ENCODE measurements at regions not wholly inside any gene's neighbourhood (a gene's known extent, or its start where the extent isn't known, plus 50 kb on each side); places are given as distances from the start of the nearest gene placed in this dataset.

DNA sequence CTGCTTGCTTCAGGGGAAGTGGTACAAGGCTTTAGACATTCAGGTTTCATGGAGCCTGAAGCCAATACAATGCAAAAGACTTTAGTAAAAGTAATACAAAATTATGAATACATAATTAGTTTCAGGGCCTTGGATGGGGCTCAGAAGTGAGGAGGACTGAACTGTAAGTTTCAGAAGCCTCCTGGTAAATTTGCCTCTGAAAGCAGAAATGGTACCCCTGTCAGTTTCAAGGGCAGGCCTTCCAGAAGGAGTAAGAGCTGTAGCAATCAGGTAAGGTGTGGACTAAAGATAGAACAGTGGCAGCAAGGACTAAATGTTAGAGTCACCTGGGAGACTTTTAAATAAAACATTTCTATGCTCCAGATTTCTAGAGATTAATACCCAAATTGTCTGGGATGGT is 402.5 kb upstream of the GOLIM4 start:
- TF ChIP-seq, protein P1, sequence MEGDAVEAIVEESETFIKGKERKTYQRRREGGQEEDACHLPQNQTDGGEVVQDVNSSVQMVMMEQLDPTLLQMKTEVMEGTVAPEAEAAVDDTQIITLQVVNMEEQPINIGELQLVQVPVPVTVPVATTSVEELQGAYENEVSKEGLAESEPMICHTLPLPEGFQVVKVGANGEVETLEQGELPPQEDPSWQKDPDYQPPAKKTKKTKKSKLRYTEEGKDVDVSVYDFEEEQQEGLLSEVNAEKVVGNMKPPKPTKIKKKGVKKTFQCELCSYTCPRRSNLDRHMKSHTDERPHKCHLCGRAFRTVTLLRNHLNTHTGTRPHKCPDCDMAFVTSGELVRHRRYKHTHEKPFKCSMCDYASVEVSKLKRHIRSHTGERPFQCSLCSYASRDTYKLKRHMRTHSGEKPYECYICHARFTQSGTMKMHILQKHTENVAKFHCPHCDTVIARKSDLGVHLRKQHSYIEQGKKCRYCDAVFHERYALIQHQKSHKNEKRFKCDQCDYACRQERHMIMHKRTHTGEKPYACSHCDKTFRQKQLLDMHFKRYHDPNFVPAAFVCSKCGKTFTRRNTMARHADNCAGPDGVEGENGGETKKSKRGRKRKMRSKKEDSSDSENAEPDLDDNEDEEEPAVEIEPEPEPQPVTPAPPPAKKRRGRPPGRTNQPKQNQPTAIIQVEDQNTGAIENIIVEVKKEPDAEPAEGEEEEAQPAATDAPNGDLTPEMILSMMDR (conservative IDR thresholded peaks at IDR 0.05; ENCODE audit: control insufficient read depth, insufficient read depth, low read depth, low read length) = no peak
- DNase-seq (ENCODE audit: low read depth) = no peak
- no peak overlapping the region for H3K4me3 ChIP-seq (ENCODE audit: control insufficient read depth, low read depth, low read length)

DNA sequence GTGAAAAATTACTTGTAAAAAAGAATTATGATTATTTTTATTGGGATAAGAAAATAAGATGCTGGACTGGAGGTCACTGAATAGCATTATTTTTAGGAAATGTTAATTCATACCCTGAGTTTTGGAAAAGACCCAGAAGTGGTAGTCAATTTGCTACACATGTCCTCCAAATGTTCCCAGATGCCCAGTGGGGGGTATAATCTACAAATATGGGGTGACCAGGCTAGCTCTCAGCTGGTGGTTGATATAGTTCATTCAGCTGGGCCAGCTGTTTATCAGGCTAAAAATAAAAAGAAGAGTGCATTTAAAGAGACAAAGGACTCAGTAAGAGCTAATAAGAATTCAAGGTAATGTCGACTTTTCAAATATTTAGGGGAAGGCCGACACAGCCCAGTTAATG is 402.0 kb upstream of the GOLIM4 start:
- TF ChIP-seq, protein P1 (conservative IDR thresholded peaks at IDR 0.05; ENCODE audit: control insufficient read depth, insufficient read depth, low read depth, low read length) = no peak
- H3K4me3 ChIP-seq (ENCODE audit: control insufficient read depth, low read depth, low read length) = no peak overlapping the region

DNA sequence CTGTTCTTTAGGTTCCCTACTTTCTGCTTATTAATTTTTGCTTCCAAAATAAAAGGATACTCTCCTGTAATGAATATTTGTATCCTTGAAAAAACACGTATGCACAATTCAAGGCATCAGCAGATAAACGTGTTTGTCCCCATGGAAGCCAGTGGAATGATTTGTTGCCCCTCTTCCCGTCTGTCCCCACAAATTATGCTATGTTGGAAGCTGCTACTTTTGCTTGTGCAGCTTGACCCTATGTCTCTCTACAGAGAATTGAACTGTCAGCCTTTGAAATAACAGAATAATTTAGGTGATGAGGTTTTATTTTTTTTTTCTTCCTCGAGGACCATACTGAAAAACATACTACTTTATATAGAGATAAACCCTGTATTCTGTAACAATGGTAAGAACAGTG is 401.5 kb upstream of the GOLIM4 start:
- TF ChIP-seq, protein P1 (conservative IDR thresholded peaks at IDR 0.05; ENCODE audit: control insufficient read depth, insufficient read depth, low read depth, low read length) = no peak
- DNase-seq (ENCODE audit: low read depth) = no peak
- no peak overlapping the region for H3K4me3 ChIP-seq (ENCODE audit: control insufficient read depth, low read depth, low read length)

More for the DNA sequence above, 402.0 kb upstream of the GOLIM4 start:
- DNase-seq (ENCODE audit: low read depth) = no peak

DNA sequence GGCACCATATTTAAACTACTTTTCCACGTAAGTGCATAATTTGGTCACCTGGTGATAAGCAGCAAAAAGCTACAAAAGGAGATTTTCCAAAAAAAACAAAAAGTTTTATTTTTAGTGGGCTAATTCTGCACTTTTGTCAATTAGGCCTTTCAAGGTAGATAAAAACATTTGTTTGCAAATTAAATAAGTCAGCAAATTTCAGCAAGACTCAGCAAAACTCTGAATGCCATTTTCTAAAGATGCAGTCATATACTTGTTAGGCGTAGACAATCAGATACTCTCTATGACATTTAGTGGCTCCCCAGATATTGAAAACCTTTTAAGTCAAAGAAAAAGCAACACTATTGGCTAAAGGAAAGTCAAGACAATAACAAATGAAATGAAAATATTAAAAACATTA is 400.2 kb upstream of the GOLIM4 start:
- TF ChIP-seq, protein P1 (conservative IDR thresholded peaks at IDR 0.05; ENCODE audit: control insufficient read depth, insufficient read depth, low read depth, low read length) = no peak
- no peak overlapping the region for H3K4me3 ChIP-seq (ENCODE audit: control insufficient read depth, low read depth, low read length)
- no peak for DNase-seq (ENCODE audit: low read depth)

DNA sequence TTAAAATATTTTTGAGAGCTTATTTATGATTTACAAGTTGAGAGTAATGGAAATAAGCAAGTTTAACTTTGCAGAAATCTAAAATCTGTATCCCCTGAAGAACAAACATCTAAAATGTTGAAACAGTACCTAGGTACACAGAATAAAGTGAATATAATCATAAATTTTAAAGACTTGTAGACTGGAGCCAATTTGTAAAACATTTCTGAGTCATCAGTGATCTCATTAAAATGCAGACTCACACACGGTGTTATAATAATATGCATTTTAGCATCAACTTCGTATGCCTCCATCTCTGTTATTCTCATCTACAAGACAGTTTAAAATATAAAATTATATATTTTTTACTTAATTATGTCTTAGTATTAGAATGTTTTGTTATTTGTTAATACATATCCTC is 399.5 kb upstream of the GOLIM4 start:
- TF ChIP-seq, protein P1 (conservative IDR thresholded peaks at IDR 0.05; ENCODE audit: control insufficient read depth, insufficient read depth, low read depth, low read length) = no peak
- H3K4me3 ChIP-seq (ENCODE audit: control insufficient read depth, low read depth, low read length) = no peak overlapping the region
- no peak for DNase-seq (ENCODE audit: low read depth)

DNA sequence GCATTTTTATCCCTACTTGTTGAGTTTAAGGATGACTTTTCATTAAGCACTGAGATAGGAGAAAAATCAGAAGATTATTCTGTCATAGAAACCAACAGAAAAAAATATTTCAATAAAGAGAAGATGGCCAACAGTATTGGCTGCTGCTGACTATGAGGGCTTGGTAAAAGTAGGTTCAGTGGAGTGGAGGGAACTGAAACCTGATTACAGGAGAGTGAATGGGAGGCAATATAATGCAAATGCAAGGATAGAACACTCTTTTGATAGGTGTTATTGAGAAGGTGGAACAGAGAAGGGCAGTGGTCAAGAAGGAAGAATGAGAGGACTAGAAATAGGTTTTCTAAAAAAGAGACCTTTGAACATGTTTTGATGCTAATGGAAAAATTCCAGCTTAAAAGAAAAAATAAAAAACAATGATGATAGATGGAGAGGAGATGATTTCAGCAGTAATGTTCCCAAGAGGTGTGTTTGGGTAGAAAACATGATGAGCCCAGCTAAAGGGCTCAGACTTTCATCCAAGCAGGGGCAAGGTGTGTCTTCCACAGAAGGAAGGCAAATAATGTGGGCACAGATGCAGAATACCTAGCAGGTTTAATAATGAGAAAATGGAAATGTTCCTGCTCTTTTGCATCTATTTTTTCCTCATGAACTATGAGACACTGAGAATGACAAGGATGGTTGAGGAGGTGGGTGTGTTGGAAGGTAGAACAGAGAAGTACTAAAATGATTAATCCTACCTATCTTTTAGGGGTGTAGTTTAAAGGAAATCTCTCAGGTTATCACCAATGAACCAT is 397.9 kb upstream of the GOLIM4 start:
- TF ChIP-seq, protein P1 (conservative IDR thresholded peaks at IDR 0.05; ENCODE audit: control insufficient read depth, insufficient read depth, low read depth, low read length) = no peak
- DNase-seq (ENCODE audit: low read depth) = no peak
- no peak overlapping the region for H3K4me3 ChIP-seq (ENCODE audit: control insufficient read depth, low read depth, low read length)

Measured in fibroblast of mammary gland (primary cell).